ENCODE measurements at regions not wholly inside any gene's neighbourhood (a gene's known extent, or its start where the extent isn't known, plus 50 kb on each side); places are given as distances from the start of the nearest gene placed in this dataset.
"Not testable (repeated sequence)": the region's sequence is repeated elsewhere in the genome, so short reads cannot be mapped to it uniquely, and the experiment has no call there.

DNA sequence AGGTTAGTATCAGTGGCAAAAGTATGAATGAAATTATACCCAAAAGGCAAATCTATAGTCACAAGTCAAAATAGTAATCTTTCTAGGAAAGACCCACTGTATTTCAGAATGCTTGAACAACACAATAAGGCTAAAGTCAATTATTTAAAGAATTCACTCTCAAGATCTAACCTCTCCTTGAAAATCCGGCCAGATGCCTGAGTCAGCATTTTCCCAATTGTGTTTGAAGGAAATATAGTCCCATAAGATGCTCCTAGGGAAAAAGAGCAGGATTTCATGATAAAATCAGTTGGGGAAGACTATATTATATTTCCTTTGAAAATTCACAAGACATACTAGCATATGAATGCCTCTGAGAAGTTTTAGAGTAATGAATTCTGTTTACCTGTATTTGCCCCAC lies 1075.0 kb downstream of the GRM8 start:
- DNase-seq (ENCODE audit: low spot score), result no peak

DNA sequence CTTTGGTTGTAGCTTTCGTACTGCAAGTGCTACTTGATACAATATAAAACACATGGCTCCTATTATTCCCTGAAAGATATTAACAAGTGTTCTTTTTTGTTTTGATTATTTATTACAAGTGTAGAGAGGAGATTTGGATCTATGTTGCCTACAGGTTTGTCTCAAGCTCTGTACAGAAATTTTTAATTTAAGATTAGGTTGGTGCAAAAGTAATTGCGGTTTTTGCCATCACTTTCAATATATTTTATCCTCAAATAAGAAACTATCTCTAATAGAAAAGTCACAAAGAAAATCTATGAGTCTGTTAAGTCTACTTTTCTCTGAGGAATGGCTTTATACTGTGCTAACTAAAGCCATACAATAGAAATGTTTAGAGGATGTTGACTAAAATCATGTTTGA lies 1086.1 kb downstream of the GRM8 start:
- DNase-seq (ENCODE audit: low spot score), result no peak

DNA sequence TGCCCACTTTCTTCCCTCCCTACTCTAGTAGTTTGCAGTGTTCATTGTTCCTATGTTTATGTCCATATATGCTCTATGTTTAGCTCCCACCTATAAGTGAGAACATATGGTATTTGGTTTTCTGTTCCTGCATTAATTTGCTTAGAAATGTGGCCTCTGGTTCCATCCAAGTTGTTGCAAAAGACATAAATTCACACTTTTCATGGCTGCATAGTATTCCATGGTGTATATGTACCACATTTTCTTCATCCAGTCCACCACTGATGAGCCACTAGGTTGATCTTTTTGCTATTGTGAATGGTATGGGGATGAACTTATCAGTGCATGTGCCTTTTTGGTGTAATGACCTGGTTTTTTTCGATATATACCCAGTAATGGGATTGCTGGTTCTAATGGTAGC lies 1089.1 kb downstream of the GRM8 start:
- no peak for DNase-seq (ENCODE audit: low spot score)

DNA sequence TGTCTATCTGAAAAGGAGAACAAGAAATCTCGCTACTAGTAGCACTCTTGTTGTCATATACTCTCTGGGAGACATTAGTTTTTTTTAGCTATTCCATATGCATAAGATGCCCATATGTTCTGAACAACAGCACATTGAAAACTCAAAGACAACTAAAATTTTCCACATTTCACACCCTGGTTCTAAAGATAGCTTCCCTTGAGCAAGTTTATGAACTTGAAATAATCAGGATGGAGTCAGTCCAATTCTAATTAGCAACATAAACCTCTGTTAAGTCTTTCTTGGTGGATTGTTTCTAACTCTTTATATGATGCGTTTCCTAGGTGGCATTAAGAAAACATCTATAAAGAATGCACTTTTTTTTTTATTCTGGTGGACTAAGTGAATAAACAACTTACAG lies 1095.3 kb downstream of the GRM8 start:
- no peak for DNase-seq (ENCODE audit: low spot score)

DNA sequence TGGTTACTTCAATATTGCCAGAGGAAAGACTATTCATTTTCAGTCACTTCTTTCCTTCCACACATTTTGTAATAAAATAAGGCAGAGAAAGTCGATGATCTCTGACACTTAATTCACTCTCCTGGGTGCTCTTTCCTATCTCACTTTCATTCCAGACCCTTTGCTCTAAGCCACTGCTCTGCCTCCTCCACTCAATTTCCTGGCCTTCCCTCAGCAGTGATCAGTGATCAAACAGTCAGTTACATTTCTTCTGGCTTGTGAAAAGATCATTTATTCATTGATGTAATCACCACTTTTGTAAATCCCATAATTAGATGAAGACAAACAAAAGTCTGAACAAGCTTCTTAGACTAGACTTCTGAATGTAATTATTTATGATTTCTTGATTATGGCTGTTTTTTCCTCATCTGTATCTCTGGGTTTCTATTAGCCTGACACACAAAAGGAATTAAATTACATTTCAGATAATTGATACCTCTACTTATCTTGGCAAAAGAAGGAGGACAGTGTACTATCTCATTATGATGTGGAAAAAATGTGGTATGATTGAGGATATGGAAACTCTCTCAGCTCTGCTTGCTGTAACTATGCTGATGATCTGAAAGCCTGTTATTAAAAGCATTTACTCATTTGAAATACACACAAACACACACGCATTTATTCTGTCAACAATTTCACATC lies 1102.3 kb downstream of the GRM8 start:
- no peak for DNase-seq (ENCODE audit: low spot score)

DNA sequence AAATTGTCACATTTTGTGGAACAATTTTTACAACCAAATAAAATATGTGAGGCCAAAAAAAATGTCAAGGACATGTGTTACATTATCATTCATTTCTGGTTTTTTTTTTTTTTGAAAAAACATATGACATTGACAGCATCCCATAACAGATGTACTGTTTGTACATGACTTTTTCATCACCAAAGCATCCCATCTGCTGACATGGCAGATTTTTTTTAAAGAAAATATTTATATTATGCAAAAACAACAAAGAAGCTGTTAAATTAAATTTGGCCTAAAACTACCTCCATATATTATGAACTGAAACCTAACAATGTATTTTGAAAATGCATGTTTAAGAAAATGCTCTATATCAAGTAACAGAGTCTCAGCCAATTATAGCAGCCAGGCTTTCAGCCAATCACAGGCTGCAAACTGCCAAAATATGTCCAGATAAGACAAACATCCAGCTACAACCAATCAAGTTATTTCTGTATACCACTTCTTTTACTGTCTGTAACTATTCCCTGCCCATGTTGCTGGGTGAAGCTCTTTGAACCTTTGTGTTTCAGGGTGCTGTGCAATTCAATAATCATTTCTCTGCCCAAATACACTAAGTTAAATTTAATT lies 1111.8 kb downstream of the GRM8 start:
- DNase-seq (ENCODE audit: low spot score), result no peak

DNA sequence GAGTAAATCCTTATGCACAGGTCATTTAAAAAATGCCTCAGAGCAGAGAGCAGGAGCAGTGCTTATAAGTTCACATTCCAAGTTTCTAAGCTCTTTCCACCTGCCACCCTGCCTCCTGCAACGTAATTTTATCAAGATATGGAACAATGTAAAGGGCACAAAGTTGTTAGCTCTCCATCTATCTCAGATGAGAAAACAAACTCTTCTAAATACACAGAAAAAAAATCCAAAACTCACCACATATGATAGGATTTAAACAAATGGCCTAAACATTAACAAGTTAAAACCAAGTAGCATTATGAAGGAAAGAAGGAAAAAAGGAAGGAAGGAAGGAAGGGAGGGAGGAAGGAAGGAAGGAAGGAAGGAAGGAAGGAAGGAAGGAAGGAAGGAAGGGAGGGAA lies 1132.8 kb downstream of the GRM8 start:
- no peak for DNase-seq (ENCODE audit: low spot score)

DNA sequence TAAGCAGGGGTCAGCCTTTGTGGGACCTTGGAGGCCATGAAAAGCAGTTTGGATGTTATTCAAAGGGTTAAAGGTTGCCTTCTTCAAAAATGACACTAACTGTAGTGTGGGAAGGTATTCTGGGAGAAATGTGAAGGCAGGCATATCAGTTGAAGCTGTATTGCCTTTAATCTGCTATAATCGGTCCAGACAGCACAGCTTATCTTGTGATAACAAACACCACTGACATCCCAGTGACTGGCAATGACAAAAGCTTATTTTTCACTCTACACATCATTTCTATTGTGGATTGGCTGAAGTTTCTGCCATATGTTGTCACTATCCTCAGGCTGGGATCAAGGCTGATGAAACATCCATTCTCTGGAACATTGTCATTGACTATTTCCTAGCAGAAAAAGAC lies 1149.2 kb downstream of the GRM8 start:
- DNase-seq (ENCODE audit: low spot score), result no peak

DNA sequence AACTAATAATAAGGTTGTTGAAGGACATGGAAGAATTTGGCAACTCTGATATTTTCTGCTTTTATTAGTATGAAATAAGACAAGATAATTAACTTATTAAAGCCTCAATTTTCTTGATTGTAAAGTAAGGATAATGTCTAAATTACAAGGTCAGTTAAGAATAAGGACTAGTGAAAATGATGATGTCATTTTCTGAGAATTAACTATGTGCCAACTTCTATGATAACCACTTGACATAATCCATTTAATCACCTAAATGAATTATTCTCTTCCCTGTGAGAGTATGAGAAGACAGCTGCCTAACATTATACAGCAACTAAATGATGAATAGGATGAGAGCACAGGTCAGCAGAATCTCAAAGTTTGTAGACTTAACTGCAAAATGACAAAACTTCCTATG lies 1153.4 kb upstream of the POT1 start:
- no peak for DNase-seq (ENCODE audit: low spot score)

DNA sequence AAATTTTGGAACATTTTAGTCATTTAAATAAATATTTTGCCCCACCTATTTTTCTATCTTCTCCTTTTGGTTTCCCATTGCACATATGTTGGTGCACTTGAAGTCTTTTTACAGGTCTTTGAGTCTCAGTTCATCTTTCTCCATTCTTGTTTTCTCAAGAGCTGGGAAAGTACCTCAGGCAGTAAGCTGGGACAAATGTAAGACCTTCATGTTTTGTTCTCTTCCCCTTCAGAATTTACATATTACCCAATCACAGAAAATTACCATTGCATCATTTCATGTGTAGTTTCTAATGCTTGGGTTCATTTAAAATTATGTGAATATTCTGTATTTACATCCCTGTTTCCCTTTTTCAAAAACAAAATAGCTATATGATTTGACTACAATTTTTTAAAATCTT lies 1150.0 kb upstream of the POT1 start:
- no peak for DNase-seq (ENCODE audit: low spot score)

DNA sequence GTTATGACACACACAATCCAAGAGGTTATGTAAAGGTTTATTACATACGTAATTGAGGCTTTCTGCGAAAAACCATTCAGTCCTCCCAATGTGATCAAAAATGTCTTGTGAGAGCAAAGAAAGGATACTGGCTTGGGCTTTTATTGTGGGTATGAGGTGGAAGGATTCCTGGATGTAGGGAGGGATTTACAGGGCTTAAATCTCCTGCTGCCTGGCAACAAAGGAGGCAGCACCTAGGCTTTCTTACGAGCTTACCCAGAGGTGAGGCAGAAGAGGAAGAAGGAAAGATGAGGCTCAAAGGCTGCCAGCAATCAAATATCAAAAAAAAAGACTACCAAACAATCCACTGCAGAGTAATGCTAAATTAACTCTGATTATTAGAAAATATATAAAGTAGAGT lies 1149.5 kb upstream of the POT1 start:
- no peak for DNase-seq (ENCODE audit: low spot score)

DNA sequence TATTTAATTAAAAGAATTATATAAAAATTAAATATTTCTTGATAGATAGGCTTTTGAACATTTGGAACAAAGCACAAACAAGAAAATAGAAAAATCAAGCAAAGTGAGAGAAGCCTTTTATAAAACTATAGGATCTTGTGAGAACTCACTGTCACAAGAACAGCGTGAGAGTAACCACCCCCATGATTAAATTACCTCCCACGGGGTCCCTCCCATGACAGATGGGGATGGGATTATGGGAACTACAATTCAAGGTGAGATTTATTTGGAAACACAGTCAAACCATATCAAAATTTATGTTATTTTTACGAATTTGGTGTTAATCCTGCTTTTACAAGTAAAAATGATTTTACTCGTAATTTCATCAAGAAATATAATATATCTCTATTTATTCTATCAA lies 1136.1 kb upstream of the POT1 start:
- no peak for DNase-seq (ENCODE audit: low spot score)

DNA sequence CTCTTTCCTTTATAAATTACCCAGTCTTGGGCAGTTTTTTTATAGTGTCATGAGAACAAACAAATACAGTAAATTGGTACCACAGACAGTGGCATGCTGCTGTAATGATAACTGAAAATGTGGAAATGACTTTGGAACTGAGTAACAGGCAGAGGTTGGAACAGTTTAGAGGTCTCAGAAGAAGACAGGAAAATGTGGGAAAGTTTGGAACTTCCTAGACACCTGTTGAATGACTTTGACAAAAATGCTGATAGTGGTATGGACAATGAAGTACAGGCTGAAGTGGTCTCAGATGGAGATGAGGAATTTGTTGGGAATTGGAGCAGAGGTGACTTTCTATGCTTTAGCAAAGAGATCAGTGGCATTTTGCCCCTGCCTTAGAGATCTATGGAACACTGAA lies 1128.4 kb upstream of the POT1 start:
- DNase-seq (ENCODE audit: low spot score), result no peak

DNA sequence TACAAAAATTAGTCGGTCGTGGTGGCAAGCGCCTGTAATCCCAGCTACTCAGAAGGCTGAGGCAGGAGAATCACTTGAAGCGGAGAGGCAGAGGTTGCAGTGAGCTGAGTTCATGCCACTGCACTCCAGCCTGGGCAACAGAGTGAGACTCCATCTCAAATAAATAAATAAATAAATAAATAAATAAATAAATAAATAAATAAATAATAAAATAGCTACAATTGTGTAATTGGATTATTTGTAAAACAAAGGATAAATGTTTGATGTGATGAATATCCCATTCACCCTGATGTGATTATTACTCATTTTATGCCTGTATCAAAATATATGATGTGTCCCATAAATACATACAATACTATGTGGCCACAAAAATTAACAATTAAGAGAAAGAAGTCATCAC lies 1127.0 kb upstream of the POT1 start:
- not testable (repeated sequence) for DNase-seq (ENCODE audit: low spot score)

DNA sequence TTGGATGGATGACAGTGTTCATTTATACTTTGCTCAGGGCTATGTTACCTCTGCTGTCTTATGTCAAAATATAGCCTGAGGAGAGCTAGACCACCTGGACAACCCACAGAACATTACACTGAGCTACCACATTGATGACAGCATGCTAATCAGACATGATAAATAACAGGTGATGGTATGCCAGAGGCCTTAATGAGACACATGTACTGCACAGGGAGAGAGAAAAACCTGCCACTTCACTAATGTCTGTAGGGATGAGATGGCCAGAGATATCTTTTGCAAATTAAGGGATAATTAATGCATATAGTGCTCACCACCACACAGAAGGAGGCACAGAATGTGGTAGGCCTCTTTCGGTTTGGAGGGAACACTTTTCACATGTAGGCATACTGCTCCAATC lies 1122.6 kb upstream of the POT1 start:
- no peak for DNase-seq (ENCODE audit: low spot score)

DNA sequence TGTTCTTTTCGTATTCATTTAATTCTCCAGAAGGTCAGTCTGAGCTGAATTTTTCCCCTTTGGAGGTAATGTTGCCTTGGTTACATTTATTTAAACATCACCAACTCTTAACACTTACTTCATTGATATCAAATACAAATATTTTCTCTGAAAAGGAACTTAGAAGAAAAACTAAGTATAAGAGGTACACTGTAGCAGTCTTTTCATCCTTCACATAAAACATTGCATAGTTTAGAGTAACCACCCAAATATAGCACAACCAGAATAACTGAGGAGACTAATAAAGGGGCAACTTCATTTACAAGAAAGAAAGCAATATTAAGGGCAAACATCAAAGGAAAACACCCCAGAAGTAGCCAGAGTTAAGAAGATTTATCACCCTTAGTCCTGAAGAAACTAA lies 1115.0 kb upstream of the POT1 start:
- DNase-seq (ENCODE audit: low spot score), result no peak

DNA sequence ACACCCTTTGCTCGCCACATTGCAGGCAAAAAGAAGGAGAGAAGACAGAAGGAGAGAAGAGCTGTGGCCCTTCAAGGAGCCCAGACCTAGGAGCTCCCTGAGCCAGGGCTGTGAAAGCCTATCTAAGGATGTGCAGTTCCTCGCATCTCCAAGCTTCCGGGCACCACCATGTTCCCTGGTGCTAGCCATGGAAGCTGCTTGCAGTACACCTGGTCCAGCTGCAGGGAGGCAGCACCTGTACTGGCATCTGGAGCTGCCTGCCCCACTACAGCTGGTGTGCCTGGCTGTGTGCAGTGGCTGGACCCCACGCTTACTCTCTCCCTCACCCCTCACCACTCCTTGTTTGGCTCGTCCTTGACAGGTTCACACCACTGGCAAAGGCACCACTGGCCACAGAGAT lies 1111.8 kb upstream of the POT1 start:
- no peak for DNase-seq (ENCODE audit: low spot score)

DNA sequence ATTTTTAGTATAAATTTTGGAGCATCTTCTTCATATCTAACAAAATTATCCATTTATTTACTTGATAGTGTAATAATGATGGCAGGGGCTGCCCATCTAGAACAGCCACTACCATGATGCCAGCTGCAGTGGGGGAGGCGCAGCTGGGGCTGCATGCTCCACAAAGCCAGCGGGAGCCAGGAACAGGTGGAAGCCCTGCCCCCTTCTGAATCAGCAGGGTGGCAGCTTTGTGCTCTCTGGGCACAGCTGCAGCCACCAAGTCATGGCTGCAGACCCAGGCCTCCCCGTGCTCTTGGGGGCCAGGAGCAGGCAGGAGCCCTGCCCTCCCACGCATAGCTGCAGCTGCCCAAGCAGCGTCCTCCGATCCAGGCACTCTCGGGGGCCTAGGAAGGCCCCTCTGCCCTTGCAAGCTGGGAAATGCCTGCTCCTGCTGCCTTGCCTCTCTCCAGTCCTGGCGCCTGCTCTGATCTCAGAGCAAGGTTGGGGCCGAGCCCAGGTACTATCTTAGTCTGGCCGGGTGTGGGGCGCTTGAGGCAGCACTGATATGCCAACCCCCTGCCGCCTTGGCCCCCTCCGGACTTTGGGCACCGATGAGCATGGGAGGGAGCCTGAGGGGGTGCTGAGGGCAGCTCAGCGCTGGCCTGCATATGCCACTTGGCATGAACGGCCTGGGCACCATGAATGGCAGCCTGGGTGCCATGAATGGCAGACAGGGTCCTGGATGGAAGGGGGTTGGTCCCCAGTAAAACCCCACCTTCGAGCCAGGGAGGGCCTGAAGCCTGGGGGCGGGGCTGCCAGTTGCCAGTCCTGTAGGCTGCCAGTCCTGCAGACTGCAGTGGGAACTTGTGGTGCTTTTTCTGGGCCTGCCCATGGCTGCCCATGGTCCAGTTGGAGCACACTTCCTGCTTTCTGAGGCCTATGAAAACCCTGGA lies 1110.8 kb upstream of the POT1 start:
- DNase-seq (ENCODE audit: low spot score), result no peak

DNA sequence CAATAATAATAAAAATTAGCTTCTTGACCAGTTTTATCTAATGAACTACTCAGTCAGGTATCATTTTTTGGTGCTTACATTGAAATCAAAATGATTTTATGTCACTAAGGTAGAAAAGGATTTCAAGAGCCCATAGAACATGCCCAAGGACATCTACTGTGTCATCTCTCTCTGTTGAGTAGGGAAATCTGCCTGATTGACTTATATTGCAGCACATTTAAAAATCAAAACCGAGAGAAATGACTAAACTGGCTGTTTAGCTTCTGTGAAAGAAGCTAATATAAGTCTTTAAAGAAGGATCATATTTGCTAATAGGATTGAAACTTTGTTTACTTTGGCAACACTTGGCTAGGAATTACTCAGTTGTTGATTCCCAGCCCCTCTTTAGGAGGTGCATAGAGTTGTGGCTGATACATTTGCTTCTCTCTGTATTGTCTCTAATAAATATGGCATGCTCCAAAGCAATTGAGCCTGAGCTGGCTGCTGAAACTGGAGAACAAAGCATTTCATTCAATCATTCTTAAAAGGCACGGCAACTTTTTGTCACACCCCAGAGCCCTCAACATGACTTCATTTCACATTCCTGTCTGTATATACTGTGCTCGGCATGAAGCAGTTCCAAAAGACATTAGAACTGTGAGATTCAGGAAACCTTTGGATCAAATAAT lies 1096.9 kb upstream of the POT1 start:
- DNase-seq (ENCODE audit: low spot score), result no peak

DNA sequence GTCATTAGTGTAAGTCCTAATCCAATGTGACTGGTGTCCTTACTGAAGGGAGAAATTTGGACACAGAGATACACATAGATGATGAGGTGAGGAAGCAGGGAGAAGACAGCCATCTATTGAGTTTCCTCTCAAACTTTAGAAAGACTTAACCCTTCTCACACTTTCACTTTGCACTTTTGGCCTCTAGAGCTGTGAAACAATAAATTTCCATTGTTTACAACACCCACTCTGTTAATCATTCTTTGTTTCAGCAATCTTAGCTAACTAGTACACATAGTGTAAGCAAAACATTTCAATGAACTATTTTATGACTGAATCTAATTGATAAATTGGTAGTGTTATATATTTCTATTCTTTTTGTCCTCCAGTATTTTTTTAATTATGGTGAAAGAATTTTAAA lies 1092.8 kb upstream of the POT1 start:
- DNase-seq (ENCODE audit: low spot score), result no peak

DNA sequence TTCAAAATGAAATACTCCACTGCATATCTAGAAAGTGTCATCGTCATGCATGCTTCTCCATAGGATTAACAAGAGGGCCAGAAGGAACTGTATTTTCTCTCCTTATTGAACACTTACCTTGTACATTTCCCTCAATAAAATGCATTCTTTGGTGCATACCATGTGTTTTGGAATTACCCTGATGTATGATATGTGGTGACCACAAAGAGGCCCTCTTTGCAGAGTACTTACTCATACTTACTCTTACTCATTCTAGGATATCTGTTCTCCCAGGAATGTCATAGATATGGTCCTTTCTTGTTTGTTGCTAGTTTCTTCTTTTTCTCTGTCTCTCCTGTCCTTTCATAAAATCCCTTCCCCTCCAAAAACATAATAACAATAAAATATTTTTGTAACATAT lies 1087.1 kb upstream of the POT1 start:
- DNase-seq (ENCODE audit: low spot score), result no peak

DNA sequence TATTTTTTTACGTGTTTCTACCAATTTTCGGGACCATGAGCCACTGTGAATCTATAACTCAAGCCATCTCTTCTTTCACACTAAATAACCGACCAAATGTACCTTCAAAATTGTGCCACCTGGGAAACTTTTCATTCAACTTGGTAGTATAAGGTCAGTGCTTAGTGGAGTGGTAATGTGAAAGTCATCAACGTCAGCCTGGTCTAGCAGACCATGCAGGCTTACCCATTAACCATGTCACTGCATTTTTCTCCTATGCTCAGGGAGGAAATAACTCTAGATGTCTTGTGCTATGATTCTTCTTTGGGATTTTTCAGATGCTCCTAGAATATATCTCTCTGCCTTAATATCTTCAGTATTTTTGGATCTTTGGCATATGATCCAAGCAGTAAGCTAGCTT lies 1075.4 kb upstream of the POT1 start:
- DNase-seq (ENCODE audit: low spot score), result no peak

DNA sequence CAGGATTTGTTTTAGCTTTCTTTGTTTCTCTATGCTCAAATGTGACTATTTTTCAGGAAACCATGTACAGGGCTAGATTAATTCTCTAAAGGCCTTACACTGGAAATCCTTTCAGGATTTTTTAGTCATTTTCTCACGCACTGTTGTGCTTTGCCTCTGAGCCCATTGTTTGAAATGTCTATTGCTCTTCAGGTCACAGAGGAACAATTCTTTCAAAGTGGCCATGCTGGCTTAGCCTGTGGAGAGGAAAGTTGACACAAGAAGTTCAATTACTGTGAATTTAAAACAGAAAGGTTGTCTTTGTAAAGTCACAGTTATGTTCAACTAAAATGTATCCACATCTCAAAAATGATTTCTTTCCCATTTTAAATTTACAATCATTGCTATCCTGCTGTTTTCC lies 1071.7 kb upstream of the POT1 start:
- DNase-seq (ENCODE audit: low spot score), result no peak
